ENCODE measurements at regions not wholly inside any gene's neighbourhood (a gene's known extent, or its start where the extent isn't known, plus 50 kb on each side); places are given as distances from the start of the nearest gene placed in this dataset.

GRCh38 chr6:105487040-105487790 lies 84.3 kb upstream of the PREP start:
- no peak for TF ChIP-seq CTCF (IDR thresholded peaks at IDR 0.05; ENCODE audit: low read depth, low read length, missing control alignments)
- no peak for DNase-seq (ENCODE audit: low read depth)
- no peak overlapping the region for H3K4me3 ChIP-seq (ENCODE audit: low read depth, low read length)

GRCh38 chr6:105485456-105485855 lies 82.6 kb upstream of the PREP start:
- no peak for TF ChIP-seq CTCF (IDR thresholded peaks at IDR 0.05; ENCODE audit: low read depth, low read length, missing control alignments)
- DNase-seq (ENCODE audit: low read depth), result no peak

DNA sequence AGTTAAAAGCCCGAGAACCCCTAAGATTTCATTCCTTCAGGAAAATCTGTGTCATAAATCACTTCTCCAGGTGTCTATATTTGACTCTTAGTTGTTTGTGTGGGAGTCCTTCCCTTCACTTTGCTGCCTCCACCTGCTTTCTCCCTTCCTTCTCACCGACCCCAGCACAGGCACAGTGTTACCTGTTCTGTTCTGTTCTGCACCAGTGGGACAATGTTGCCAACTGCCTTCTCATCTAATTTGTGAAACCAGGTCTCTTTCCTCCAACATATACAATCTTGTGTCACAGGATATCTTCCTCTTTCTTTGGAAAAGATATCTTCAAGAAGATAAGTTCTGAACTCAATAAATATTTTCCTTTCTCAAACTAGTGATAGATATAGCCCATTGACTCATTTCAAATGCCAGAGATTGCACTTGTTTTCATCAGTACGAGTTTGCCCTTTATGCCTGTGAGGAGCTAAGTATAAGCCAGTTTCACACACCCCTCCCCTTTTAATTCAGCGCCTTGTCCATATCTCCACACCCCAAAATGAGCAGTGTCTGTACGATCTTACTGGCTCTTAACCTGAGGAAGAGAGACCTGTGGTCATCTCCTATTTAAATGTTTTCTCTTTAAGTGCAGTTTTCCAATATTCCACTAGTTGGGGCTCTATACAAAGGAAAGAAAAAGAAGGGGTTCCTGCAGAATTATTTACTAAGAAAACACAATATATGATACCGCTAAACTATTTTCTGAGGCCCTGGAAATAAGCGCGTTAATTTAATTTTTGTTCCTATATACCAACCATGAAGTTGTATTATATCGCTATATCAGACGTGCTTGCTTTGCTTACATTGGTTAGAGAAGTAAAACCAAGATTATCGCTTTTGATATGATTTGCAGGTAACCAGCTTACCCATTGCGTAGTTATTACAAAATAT lies 81.6 kb upstream of the PREP start:
- no peak overlapping the region for H3K4me3 ChIP-seq (ENCODE audit: low read depth, low read length)
- TF ChIP-seq CTCF (IDR thresholded peaks at IDR 0.05; ENCODE audit: low read depth, low read length, missing control alignments), result peak; percentile 67
- no peak for DNase-seq (ENCODE audit: low read depth)

More at GRCh38 chr6:105485456-105485855, 82.6 kb upstream of the PREP start:
- H3K4me3 ChIP-seq (ENCODE audit: low read depth, low read length), result no peak overlapping the region

DNA sequence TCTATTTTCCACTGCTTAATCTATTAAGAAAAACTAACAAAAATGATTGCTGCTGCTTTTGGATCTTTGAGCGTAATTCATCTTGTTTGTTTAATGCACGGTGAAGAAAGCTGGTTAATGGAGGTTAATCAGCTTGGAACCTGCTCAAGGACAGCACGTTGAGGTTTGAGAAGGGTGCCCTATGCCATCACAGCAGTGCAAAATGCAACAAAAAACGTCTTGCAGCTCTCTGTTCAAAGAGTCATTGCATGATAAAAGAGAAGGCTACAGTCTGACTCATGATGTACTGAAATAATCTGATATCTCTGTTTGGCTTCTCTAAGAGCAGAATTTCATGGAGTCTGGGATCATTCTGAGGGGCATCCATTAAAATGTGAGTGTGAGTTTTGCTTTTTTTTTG lies 80.6 kb upstream of the PREP start:
- TF ChIP-seq CTCF (IDR thresholded peaks at IDR 0.05; ENCODE audit: low read depth, low read length, missing control alignments), result no peak
- no peak overlapping the region for H3K4me3 ChIP-seq (ENCODE audit: low read depth, low read length)
- DNase-seq (ENCODE audit: low read depth), result no peak

DNA sequence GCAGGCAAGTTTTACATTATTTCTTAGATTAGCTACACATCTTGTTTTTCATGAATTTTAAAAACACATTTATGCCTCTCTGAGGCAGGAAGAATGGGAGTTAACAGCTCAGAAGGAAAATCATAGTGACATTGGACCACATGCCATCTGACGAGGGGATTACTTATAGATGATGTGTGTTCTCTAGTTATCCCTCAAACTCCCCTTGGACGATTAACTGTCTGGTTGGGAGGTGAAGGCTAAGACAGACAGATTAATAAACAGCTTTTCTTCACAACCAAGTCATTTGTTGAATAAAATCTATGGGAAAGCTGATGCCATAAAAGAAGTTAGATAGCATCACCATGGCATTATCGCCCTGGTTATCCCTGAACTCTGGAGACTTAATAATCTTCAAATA lies 80.0 kb upstream of the PREP start:
- no peak overlapping the region for H3K4me3 ChIP-seq (ENCODE audit: low read depth, low read length)
- no peak for DNase-seq (ENCODE audit: low read depth)
- TF ChIP-seq CTCF (IDR thresholded peaks at IDR 0.05; ENCODE audit: low read depth, low read length, missing control alignments), result no peak

DNA sequence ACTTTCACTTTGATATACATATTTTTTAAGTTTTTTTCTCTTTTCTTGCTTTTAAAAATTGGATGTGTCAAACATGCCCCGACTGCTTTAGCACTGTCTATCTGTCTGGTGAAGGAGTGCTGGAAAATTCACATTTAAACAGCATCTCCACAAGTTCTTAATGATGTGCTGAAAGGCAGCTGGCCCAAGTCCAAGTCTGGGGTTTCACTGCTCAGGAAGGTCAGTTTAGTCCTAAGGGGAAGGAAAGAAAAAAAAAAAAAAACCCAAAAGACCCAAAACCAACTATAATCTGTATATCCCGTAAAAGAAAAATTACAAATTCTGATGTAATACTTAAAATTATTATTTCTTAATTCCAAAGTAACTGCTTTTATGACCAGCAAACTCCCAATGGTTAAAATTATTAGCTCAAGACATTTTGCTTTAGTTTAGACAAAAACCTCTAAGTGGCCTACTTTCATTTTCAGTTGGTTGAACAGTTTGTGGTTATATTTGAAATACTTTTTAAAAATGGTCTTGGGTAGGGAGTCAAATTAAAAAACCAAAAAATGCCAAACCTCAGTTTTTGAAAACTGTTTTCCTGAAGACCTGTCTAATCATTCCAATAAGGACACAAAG lies 79.5 kb upstream of the PREP start:
- H3K4me3 ChIP-seq (ENCODE audit: low read depth, low read length), result no peak overlapping the region
- no peak for TF ChIP-seq CTCF (IDR thresholded peaks at IDR 0.05; ENCODE audit: low read depth, low read length, missing control alignments)
- no peak for DNase-seq (ENCODE audit: low read depth)

All from GM12864 (cell line).